H9 (cell line): ENCODE measurements at regions not wholly inside any gene's neighbourhood (a gene's known extent, or its start where the extent isn't known, plus 50 kb on each side); places are given as distances from the start of the nearest gene placed in this dataset.

ENCODE experiments used
- DNase-seq: peaks from one replicate; pipeline ENCODE4 v3.0.0-alpha.2; 2017
- H2AFZ ChIP-seq: one replicate; pipeline ENCODE4 v1.6.1; 2013; ENCODE audit warnings: mild to moderate bottlenecking, low read length, control low read depth, moderate library complexity
- H2AK5ac ChIP-seq: 2 replicates; pipeline ENCODE4 v1.6.1; 2013; ENCODE audit warnings: low read length, control low read depth, mixed read lengths; ENCODE audit not compliant: insufficient read length
- H2BK120ac ChIP-seq: one replicate; pipeline ENCODE4 v1.6.1; 2013; ENCODE audit warnings: low read depth, mild to moderate bottlenecking, low read length, control low read depth, inconsistent platforms; ENCODE audit not compliant: poor library complexity, severe bottlenecking
- H2BK12ac ChIP-seq: 2 replicates; pipeline ENCODE4 v1.6.1; 2013; ENCODE audit warnings: low read length, control low read depth, mixed read lengths, low read depth; ENCODE audit not compliant: insufficient read length
- H2BK15ac ChIP-seq: 2 replicates; pipeline ENCODE4 v1.6.1; 2013; ENCODE audit warnings: low read depth, low read length, control low read depth
- H2BK20ac ChIP-seq: one replicate; pipeline ENCODE4 v1.6.1; 2013; ENCODE audit warnings: low read depth, mild to moderate bottlenecking, low read length, control low read depth, inconsistent platforms; ENCODE audit not compliant: poor library complexity, severe bottlenecking
- H2BK5ac ChIP-seq: 2 replicates; pipeline ENCODE4 v1.6.1; 2013; ENCODE audit warnings: low read length, control low read depth, mixed read lengths; ENCODE audit not compliant: insufficient read length
- H3K14ac ChIP-seq: 2 replicates; pipeline ENCODE4 v1.6.1; 2013; ENCODE audit warnings: low read length, control low read depth; ENCODE audit not compliant: insufficient read depth
- H3K18ac ChIP-seq: 2 replicates; pipeline ENCODE4 v1.6.1; 2013; ENCODE audit warnings: low read depth, mild to moderate bottlenecking, mixed read lengths, low read length, control low read depth; ENCODE audit not compliant: insufficient read length
- H3K23ac ChIP-seq: 2 replicates; pipeline ENCODE4 v1.6.1; 2013; ENCODE audit warnings: low read length, control low read depth, mixed read lengths, low read depth; ENCODE audit not compliant: insufficient read length
- H3K23me2 ChIP-seq: 2 replicates; pipeline ENCODE4 v1.6.1; 2013; ENCODE audit warnings: low read depth, mild to moderate bottlenecking, mixed read lengths, low read length, control low read depth; ENCODE audit not compliant: insufficient read length, poor library complexity, severe bottlenecking
- H3K27ac ChIP-seq: 2 replicates; pipeline ENCODE4 v1.5.1; 2013; ENCODE audit warnings: low read length, control low read depth, mixed read lengths, low read depth; ENCODE audit not compliant: insufficient read length
- H3K27me3 ChIP-seq: 2 replicates; pipeline ENCODE4 v1.6.1; 2013; ENCODE audit warnings: low read length, control low read depth, inconsistent platforms; ENCODE audit not compliant: insufficient read depth
- H3K4ac ChIP-seq: 2 replicates; pipeline ENCODE4 v1.6.1; 2013; ENCODE audit warnings: low read depth, mild to moderate bottlenecking, control low read depth, inconsistent platforms, low read length, moderate library complexity
- H3K4me1 ChIP-seq: 2 replicates; pipeline ENCODE4 v1.6.1; 2013; ENCODE audit warnings: low read length, control low read depth, inconsistent platforms; ENCODE audit not compliant: insufficient read depth
- H3K4me2 ChIP-seq: 2 replicates; pipeline ENCODE4 v1.6.1; 2013; ENCODE audit warnings: low read length, control low read depth, mixed read lengths; ENCODE audit not compliant: insufficient read length, insufficient read depth
- H3K56ac ChIP-seq: 2 replicates; pipeline ENCODE4 v1.6.1; 2013; ENCODE audit warnings: low read depth, mild to moderate bottlenecking, mixed read lengths, low read length, control low read depth; ENCODE audit not compliant: insufficient read length
- H3K79me1 ChIP-seq: 2 replicates; pipeline ENCODE4 v1.6.1; 2013; ENCODE audit warnings: low read depth, mild to moderate bottlenecking, moderate library complexity, low read length, control low read depth, inconsistent platforms; ENCODE audit not compliant: insufficient read depth, poor library complexity, severe bottlenecking
- H3K79me2 ChIP-seq: 2 replicates; pipeline ENCODE4 v1.6.1; 2013; ENCODE audit warnings: low read length, control low read depth, inconsistent platforms; ENCODE audit not compliant: insufficient read depth
- H3K9ac ChIP-seq: 2 replicates; pipeline ENCODE4 v1.6.1; 2013; ENCODE audit warnings: low read length, control low read depth, mixed read lengths; ENCODE audit not compliant: insufficient read length; ENCODE audit errors: extremely low read depth
- H3K9me3 ChIP-seq: one replicate; pipeline ENCODE4 v1.6.1; 2013; ENCODE audit warnings: low read depth, low read length, inconsistent platforms; ENCODE audit not compliant: control insufficient read depth
- H3T11ph ChIP-seq: one replicate; pipeline ENCODE4 v1.6.1; 2013; ENCODE audit warnings: mild to moderate bottlenecking, low read length, control low read depth, inconsistent platforms
- H4K20me1 ChIP-seq: one replicate; pipeline ENCODE4 v1.6.1; 2013; ENCODE audit not compliant: control insufficient read depth, insufficient read length, insufficient read depth
- H4K5ac ChIP-seq: 2 replicates; pipeline ENCODE4 v1.6.1; 2013; ENCODE audit warnings: low read depth, mild to moderate bottlenecking, mixed read lengths, low read length, control low read depth; ENCODE audit not compliant: insufficient read length
- H4K8ac ChIP-seq: replicated peaks from 2 replicates; pipeline ENCODE4 v1.6.1; 2013; ENCODE audit warnings: low read length, control low read depth, mixed read lengths, low read depth; ENCODE audit not compliant: insufficient read length
- H4K91ac ChIP-seq: 2 replicates; pipeline ENCODE4 v1.6.1; 2013; ENCODE audit warnings: low read depth, mild to moderate bottlenecking, moderate library complexity, mixed read lengths, low read length, control low read depth; ENCODE audit not compliant: insufficient read length
- H3K27ac Mint-ChIP-seq, 3 experiments: 2 replicates in 2 of 3; 3 replicates in 1 of 3; pipeline ENCODE4 v1.8.0; 2020 to 2021; ENCODE audit warnings: mixed read lengths in 3 of 3, mild to moderate bottlenecking in 1 of 3, moderate library complexity in 1 of 3
- H3K27me3 Mint-ChIP-seq: 2 replicates; pipeline ENCODE4 v1.8.0; 2021; ENCODE audit warnings: low read depth, mild to moderate bottlenecking, moderate library complexity, mixed read lengths
- H3K36me3 Mint-ChIP-seq, 3 experiments: 2 replicates in 2 of 3; 3 replicates in 1 of 3; pipeline ENCODE4 v1.8.0; 2020 to 2021; ENCODE audit warnings: low read depth in 3 of 3, mixed read lengths in 3 of 3; ENCODE audit not compliant: insufficient read depth in 1 of 3
- H3K4me1 Mint-ChIP-seq, 2 experiments: 2 replicates each; pipeline ENCODE4 v1.8.0; 2020; ENCODE audit warnings: mixed read lengths in 2 of 2
- H3K4me3 Mint-ChIP-seq, 2 experiments: 2 replicates in 1 of 2; 3 replicates in 1 of 2; pipeline ENCODE4 v1.8.0; 2020 to 2021; ENCODE audit warnings: mild to moderate bottlenecking in 2 of 2, mixed read lengths in 2 of 2, moderate library complexity in 1 of 2
- H3K9me3 Mint-ChIP-seq, 2 experiments: 2 replicates in 1 of 2; 3 replicates in 1 of 2; pipeline ENCODE4 v1.8.0; 2020; ENCODE audit warnings: mild to moderate bottlenecking in 2 of 2, mixed read lengths in 2 of 2, moderate library complexity in 1 of 2
- WGBS: extraction: QIAGEN DNeasy Blood & Tissue Kit; methylation state at CpG from one replicate; pipeline ENCODE4 v1.1.7; 2013; ENCODE audit warnings: missing lambda C conversion rate, low lambda C conversion rate, mixed read lengths; ENCODE audit not compliant: insufficient read length; ENCODE audit errors: extremely low coverage; 5-methylcytosine and 5-hydroxymethylcytosine counted together
- TF ChIP-seq, protein P1 (sequence below): fragments of 200-600 bp; sonication (generic); conservative IDR thresholded peaks from 3 replicates; pipeline ENCODE4 v1.8.0; 2021; ENCODE audit warnings: antibody characterized with exemption, mild to moderate bottlenecking

DNA sequence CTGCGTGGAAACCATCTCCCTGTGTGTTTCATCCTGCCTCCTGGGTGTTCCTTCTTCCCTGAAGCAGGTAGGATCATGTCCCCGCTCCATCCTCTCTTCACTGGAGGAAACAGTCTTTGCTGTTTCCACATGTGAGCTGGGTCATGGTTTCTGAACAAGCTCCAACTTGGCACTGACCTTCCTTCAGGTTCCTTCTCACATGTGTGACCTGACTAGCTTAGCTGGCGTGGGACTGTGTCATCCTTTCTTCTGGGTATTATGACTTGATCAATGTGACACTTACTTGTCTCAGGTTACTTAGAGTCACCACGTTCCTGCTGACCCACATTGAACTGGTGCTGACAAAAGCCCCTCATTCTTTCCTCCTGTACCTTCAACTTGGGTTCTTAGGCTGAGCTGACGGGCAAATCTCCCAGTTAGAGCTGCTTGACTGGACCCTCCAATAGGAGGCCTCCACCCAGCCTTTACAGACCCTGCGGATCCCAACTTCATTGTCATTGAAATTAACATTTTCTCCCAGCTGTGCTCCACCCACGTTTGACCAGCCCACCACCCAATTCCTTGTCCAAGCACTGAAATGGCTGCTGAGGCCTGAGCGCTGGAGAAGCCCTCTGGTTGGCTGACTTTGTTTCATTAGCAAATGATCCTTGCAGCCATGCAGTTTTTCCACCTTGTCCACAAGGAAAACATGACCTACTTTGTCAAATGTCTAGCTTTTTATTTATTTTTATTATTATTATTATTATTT lies 128.1 kb downstream of the DDX1 start:
- DNase-seq: no peak

More for the DNA sequence above, 128.1 kb downstream of the DDX1 start:
- Histone ChIP-seq H3K23ac (no peak overlapping the region), H4K20me1 (no peaks in the 10 kb centered on the region), H3K23me2 (no peaks in the 10 kb centered on the region), H3K9me3 (no peaks in the 10 kb centered on the region), H2BK5ac (no peak overlapping the region), H3T11ph (no peak overlapping the region), H2AK5ac (no peak overlapping the region), H2AFZ (no peak overlapping the region), H3K4me2 (no peak overlapping the region), H3K4ac (no peak overlapping the region), H3K79me1 (no peaks in the 10 kb centered on the region), H3K18ac (no peak overlapping the region), H3K79me2 (no peaks in the 10 kb centered on the region), H3K27ac (no peak overlapping the region), H3K9ac (no peak overlapping the region), H3K14ac (no peak overlapping the region), H2BK15ac (no peak overlapping the region), H2BK120ac (no peak overlapping the region), H2BK12ac (no peak overlapping the region), H4K5ac (no peak overlapping the region), H4K8ac (no peak overlapping the region), H3K27me3 (no peaks in the 10 kb centered on the region), H2BK20ac (no peak overlapping the region), H3K56ac (no peak overlapping the region), H4K91ac (no peak overlapping the region), H3K4me1 (peaks cover 3% of the 10 kb centered on the region; the same call in 1 of the 2 replicates)
- peaks cover 2% of the 10 kb centered on the region; the same call in 1 of the 2 replicates for H3K27me3 Mint-ChIP-seq
- H3K4me3 Mint-ChIP-seq: no peak overlapping the region
- H3K36me3 Mint-ChIP-seq: no peaks in the 10 kb centered on the region
- no CpG with 5 or more reads among the region's 8 CpGs for WGBS
- H3K4me1 Mint-ChIP-seq: peaks cover 11 to 13% of the 10 kb centered on the region in 2 experiments
- no peaks in the 10 kb centered on the region for H3K9me3 Mint-ChIP-seq
- H3K27ac Mint-ChIP-seq: peak overlapping the region in 1 of 3 experiments; percentile 31; a peak in 3 of 7 replicates
- TF ChIP-seq, protein P1, sequence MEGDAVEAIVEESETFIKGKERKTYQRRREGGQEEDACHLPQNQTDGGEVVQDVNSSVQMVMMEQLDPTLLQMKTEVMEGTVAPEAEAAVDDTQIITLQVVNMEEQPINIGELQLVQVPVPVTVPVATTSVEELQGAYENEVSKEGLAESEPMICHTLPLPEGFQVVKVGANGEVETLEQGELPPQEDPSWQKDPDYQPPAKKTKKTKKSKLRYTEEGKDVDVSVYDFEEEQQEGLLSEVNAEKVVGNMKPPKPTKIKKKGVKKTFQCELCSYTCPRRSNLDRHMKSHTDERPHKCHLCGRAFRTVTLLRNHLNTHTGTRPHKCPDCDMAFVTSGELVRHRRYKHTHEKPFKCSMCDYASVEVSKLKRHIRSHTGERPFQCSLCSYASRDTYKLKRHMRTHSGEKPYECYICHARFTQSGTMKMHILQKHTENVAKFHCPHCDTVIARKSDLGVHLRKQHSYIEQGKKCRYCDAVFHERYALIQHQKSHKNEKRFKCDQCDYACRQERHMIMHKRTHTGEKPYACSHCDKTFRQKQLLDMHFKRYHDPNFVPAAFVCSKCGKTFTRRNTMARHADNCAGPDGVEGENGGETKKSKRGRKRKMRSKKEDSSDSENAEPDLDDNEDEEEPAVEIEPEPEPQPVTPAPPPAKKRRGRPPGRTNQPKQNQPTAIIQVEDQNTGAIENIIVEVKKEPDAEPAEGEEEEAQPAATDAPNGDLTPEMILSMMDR: no peak
